ENCODE measurements at regions not wholly inside any gene's neighbourhood (a gene's known extent, or its start where the extent isn't known, plus 50 kb on each side); places are given as distances from the start of the nearest gene placed in this dataset.

- no peak overlapping the region for H3K18ac ChIP-seq (ENCODE audit: extremely low read depth, low read length)
- H2AFZ ChIP-seq (ENCODE audit: low read length) = no peak overlapping the region
- no peak overlapping the region for H2BK15ac ChIP-seq (ENCODE audit: low read length)
- H2BK20ac ChIP-seq (ENCODE audit: low read length) = no peak overlapping the region
- no peaks in the 10 kb centered on the region for H3K79me2 ChIP-seq (ENCODE audit: control insufficient read depth in 1 of 2, insufficient read depth in 2 of 2, low read length in 2 of 2)
- TF ChIP-seq EZH2 (IDR thresholded peaks at IDR 0.05; ENCODE audit: low read depth, low read length, severe bottlenecking) (no peak), ATF3 (IDR thresholded peaks at IDR 0.05; ENCODE audit: insufficient read depth, low read depth, low read length) (no peak)
- H3K27me3 ChIP-seq (replicated peaks in 1 of 4; ENCODE audit: control insufficient read depth in 3 of 4, extremely low read depth in 1 of 4, insufficient read depth in 3 of 4, low read length in 3 of 4) = no peaks in the 10 kb centered on the region
- no peak overlapping the region for H3K56ac ChIP-seq (replicated peaks; ENCODE audit: insufficient read length, low read depth, low read length)
- no peaks in the 10 kb centered on the region for H3K23me2 ChIP-seq (ENCODE audit: low read depth, low read length)
- no peak overlapping the region for H4K5ac ChIP-seq (ENCODE audit: insufficient read length, low read depth, low read length)
- H4K8ac ChIP-seq (ENCODE audit: extremely low read depth, insufficient read depth, low read length) = no peak overlapping the region
- H3K4me3 ChIP-seq (ENCODE audit: extremely low read depth in 1 of 4, insufficient read depth in 2 of 4, low read depth in 3 of 4, low read length in 4 of 4) = no peak overlapping the region
- H4K91ac ChIP-seq (replicated peaks; ENCODE audit: insufficient read length, low read length) = peak overlapping the region; percentile 26
- H3K23ac ChIP-seq (ENCODE audit: insufficient read length) = no peak overlapping the region
- H3K36me3 ChIP-seq (ENCODE audit: control insufficient read depth in 2 of 4, insufficient read depth in 4 of 4, low read length in 3 of 4) = no peaks in the 10 kb centered on the region; a peak in 3 of 8 replicates
- FAIRE-seq = no peak
- H4K20me1 ChIP-seq (replicated peaks in 1 of 2; ENCODE audit: control insufficient read depth in 1 of 2, insufficient read depth in 2 of 2, low read length in 2 of 2) = no peaks in the 10 kb centered on the region
- H2BK120ac ChIP-seq (replicated peaks; ENCODE audit: low read depth, low read length) = no peak overlapping the region
- H3K4me1 ChIP-seq (replicated peaks in 1 of 4; ENCODE audit: control insufficient read depth in 3 of 4, insufficient read depth in 4 of 4, low read length in 3 of 4) = no peaks in the 10 kb centered on the region
- no peak overlapping the region for H3K27ac ChIP-seq (ENCODE audit: low read depth, low read length)
- H3K9ac ChIP-seq (replicated peaks in 1 of 4; ENCODE audit: extremely low read depth in 1 of 4, low read depth in 3 of 4, low read length in 3 of 4) = no peak overlapping the region
- CTCF ChIA-PET (ENCODE audit: partially characterized antibody) = no interaction called here
- H3K14ac ChIP-seq (ENCODE audit: insufficient read length) = no peak overlapping the region
- H3K4ac ChIP-seq (replicated peaks; ENCODE audit: insufficient read length, low read depth, low read length) = no peak overlapping the region
- POLR2A ChIA-PET (ENCODE audit: partially characterized antibody) = no interaction called here
- no peak for DNase-seq (ENCODE audit: low read depth in 1 of 2, low spot score in 2 of 2)
- no peak overlapping the region for H2BK5ac ChIP-seq (ENCODE audit: low read depth, low read length)
- H2AK5ac ChIP-seq (ENCODE audit: low read depth, low read length) = no peak overlapping the region
- H3K9me3 ChIP-seq (ENCODE audit: insufficient read depth in 2 of 2, low read depth in 1 of 2, low read length in 1 of 2) = peaks cover 8 to 9% of the 10 kb centered on the region in 2 experiments; a peak in 1 of 4 replicates
- no peak overlapping the region for H3K4me2 ChIP-seq (ENCODE audit: insufficient read depth in 1 of 2, low read depth in 2 of 2, low read length in 2 of 2)
- H2BK12ac ChIP-seq (ENCODE audit: low read depth, low read length) = no peak overlapping the region
- H3K79me1 ChIP-seq (ENCODE audit: low read depth, low read length) = no peaks in the 10 kb centered on the region
Observed at GRCh38 chr5:18496041-18496440, 861.8 kb downstream of the TAF11L14 start.

Measured in H1 (cell line).